ENCODE measurements at regions not wholly inside any gene's neighbourhood (a gene's known extent, or its start where the extent isn't known, plus 50 kb on each side); places are given as distances from the start of the nearest gene placed in this dataset.

DNA sequence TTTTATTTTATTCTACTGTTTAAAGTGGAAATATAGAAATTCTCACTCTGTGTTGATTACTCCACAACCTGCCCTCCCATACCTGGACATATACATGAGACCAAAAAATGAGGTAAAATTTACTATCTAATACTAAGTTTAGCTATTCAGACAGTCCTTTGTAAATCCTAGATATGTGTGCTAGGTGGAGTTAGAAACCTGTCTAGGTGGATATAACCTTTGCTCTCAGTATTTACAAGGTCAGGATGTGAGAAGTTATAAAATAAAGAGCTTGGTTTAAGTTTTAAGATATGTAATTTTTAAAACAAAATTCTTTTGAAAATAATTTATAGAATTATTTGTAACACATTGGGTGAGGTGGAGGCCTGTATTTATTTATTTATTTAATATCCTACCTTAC, 221.5 kb downstream of the PCDH7 start:
- H3K27ac ChIP-seq, result no peak overlapping the region
- H3K79me2 ChIP-seq, result no peaks in the 10 kb centered on the region
- no peak overlapping the region for H2AFZ ChIP-seq
- no peaks in the 10 kb centered on the region for H3K27me3 ChIP-seq (ENCODE audit: control insufficient read depth, insufficient read depth, low read length)
- H3K4me1 ChIP-seq, result no peaks in the 10 kb centered on the region
- no peaks in the 10 kb centered on the region for H3K36me3 ChIP-seq (ENCODE audit: control insufficient read depth, insufficient read depth, low read length)
- TF ChIP-seq, protein P1, sequence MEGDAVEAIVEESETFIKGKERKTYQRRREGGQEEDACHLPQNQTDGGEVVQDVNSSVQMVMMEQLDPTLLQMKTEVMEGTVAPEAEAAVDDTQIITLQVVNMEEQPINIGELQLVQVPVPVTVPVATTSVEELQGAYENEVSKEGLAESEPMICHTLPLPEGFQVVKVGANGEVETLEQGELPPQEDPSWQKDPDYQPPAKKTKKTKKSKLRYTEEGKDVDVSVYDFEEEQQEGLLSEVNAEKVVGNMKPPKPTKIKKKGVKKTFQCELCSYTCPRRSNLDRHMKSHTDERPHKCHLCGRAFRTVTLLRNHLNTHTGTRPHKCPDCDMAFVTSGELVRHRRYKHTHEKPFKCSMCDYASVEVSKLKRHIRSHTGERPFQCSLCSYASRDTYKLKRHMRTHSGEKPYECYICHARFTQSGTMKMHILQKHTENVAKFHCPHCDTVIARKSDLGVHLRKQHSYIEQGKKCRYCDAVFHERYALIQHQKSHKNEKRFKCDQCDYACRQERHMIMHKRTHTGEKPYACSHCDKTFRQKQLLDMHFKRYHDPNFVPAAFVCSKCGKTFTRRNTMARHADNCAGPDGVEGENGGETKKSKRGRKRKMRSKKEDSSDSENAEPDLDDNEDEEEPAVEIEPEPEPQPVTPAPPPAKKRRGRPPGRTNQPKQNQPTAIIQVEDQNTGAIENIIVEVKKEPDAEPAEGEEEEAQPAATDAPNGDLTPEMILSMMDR (IDR thresholded peaks at IDR 0.05), result no peak
- no peaks in the 10 kb centered on the region for H3K9me3 ChIP-seq (ENCODE audit: control insufficient read depth, low read length)
- H3K9ac ChIP-seq, result no peak overlapping the region
- H3K4me2 ChIP-seq (ENCODE audit: low read length), result no peak overlapping the region
- H3K4me3 ChIP-seq (ENCODE audit: low read depth, low read length), result no peak overlapping the region

DNA sequence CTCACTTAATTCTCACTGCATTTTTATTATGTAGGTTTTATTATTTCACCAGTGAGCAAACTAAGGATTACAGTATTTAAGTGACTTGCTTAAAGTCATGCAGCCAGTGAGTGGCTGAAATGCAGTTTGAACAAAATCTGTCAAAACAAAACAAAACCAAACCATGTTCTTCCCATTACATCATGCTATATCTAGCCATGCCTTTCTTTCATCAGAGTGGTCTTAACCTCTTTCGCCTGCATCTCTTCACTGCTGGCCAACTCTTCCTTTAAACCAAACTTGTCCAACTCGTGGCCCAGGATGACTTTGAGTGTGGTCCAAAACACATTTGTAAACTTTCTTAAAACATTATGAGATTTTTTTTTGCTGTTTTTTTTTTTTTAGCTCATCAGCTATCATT, 223.2 kb downstream of the PCDH7 start:
- Histone ChIP-seq H3K4me1 (no peaks in the 10 kb centered on the region), H3K9ac (no peak overlapping the region), H3K79me2 (no peaks in the 10 kb centered on the region), H3K27me3 (ENCODE audit: control insufficient read depth, insufficient read depth, low read length) (no peaks in the 10 kb centered on the region), H3K4me3 (ENCODE audit: low read depth, low read length) (no peak overlapping the region), H2AFZ (no peak overlapping the region), H3K36me3 (ENCODE audit: control insufficient read depth, insufficient read depth, low read length) (no peaks in the 10 kb centered on the region), H3K27ac (no peak overlapping the region), H3K4me2 (ENCODE audit: low read length) (no peak overlapping the region), H3K9me3 (ENCODE audit: control insufficient read depth, low read length) (no peaks in the 10 kb centered on the region)
- TF ChIP-seq, protein P1 (IDR thresholded peaks at IDR 0.05), result no peak

DNA sequence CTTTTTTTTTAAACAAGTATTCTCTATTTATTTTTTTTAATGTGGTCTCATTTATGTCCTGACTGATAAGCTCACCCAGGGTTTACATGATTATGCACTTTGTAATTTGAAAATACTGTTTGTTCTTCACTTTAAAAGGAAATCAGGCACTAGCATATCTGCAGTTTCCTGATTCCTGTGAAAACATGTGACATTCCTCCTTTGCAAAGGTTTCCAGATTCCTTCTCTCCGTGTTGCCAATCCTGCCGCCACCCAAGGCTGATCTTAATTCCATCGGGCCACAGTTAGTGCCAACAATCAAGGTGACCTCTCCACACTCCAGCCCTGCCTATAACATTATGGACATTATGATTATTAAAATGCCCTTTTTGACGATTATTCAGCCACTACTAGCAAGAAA, 225.4 kb downstream of the PCDH7 start:
- no peak overlapping the region for H3K9ac ChIP-seq
- H3K27me3 ChIP-seq (ENCODE audit: control insufficient read depth, insufficient read depth, low read length), result no peaks in the 10 kb centered on the region
- no peaks in the 10 kb centered on the region for H3K4me1 ChIP-seq
- no peak overlapping the region for H2AFZ ChIP-seq
- TF ChIP-seq, protein P1 (IDR thresholded peaks at IDR 0.05), result no peak
- H3K4me3 ChIP-seq (ENCODE audit: low read depth, low read length), result no peak overlapping the region
- H3K9me3 ChIP-seq (ENCODE audit: control insufficient read depth, low read length), result no peaks in the 10 kb centered on the region
- no peaks in the 10 kb centered on the region for H3K36me3 ChIP-seq (ENCODE audit: control insufficient read depth, insufficient read depth, low read length)
- H3K79me2 ChIP-seq, result no peaks in the 10 kb centered on the region
- no peak overlapping the region for H3K27ac ChIP-seq
- no peak overlapping the region for H3K4me2 ChIP-seq (ENCODE audit: low read length)

DNA sequence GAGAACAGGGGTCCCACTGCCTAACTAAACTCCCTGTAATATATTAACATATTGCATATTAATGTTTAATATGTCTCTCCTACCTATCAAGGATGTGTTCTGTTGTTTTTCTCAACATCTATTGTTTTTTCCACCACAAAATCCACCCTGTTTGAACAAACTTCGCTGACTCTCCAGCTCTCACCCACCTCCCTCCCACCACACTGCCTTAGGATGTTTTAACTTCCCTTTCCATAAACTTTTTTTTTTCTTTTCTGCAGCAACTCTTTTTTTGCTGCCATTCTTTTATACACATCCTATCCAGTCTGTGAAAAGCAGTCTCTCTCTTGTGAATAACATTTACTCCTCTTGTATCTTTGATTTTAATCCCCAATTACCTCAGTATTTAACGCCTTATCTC, 226.1 kb downstream of the PCDH7 start:
- Histone ChIP-seq H3K4me3 (ENCODE audit: low read depth, low read length) (no peak overlapping the region), H2AFZ (no peak overlapping the region), H3K79me2 (no peaks in the 10 kb centered on the region), H3K4me1 (no peaks in the 10 kb centered on the region), H3K9me3 (ENCODE audit: control insufficient read depth, low read length) (no peaks in the 10 kb centered on the region), H3K27me3 (ENCODE audit: control insufficient read depth, insufficient read depth, low read length) (no peaks in the 10 kb centered on the region), H3K4me2 (ENCODE audit: low read length) (no peak overlapping the region), H3K36me3 (ENCODE audit: control insufficient read depth, insufficient read depth, low read length) (no peaks in the 10 kb centered on the region), H3K9ac (no peak overlapping the region), H3K27ac (no peak overlapping the region)
- TF ChIP-seq, protein P1 (IDR thresholded peaks at IDR 0.05), result no peak

DNA sequence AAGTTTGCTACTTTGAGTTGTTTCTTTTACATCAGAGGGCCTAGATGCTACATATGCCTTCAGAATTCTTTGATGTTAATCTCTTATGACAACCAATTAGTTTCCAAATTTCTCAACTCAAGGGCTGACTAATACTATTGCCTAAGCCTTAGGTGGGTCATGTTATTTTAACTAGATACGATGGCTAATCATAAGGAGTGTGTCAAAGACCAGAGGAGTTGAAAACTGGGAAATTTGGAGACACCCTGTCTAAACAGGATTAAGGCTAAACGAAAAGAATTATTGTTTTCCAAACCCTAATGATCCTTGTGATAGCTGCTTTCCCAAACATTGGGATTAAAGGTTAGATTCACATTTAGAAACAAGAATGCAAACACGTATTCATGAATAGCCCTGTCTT, 228.5 kb downstream of the PCDH7 start:
- no peaks in the 10 kb centered on the region for H3K27me3 ChIP-seq (ENCODE audit: control insufficient read depth, insufficient read depth, low read length)
- no peak overlapping the region for H3K27ac ChIP-seq
- H3K4me2 ChIP-seq (ENCODE audit: low read length), result no peak overlapping the region
- H3K4me3 ChIP-seq (ENCODE audit: low read depth, low read length), result no peak overlapping the region
- H3K36me3 ChIP-seq (ENCODE audit: control insufficient read depth, insufficient read depth, low read length), result no peaks in the 10 kb centered on the region
- TF ChIP-seq, protein P1 (IDR thresholded peaks at IDR 0.05), result no peak
- no peak overlapping the region for H2AFZ ChIP-seq
- no peaks in the 10 kb centered on the region for H3K9me3 ChIP-seq (ENCODE audit: control insufficient read depth, low read length)
- H3K4me1 ChIP-seq, result no peaks in the 10 kb centered on the region
- H3K79me2 ChIP-seq, result no peaks in the 10 kb centered on the region
- no peak overlapping the region for H3K9ac ChIP-seq
